Astrocyte of the spinal cord (primary cell): ENCODE measurements at regions not wholly inside any gene's neighbourhood (a gene's known extent, or its start where the extent isn't known, plus 50 kb on each side); places are given as distances from the start of the nearest gene placed in this dataset.

Experiments used
- DNase-seq: peaks from one replicate; pipeline ENCODE4 v3.0.0; 2011; ENCODE audit warnings: low read depth, low spot score
- H3K4me3 ChIP-seq: 2 replicates; pipeline ENCODE4 v1.5.1; 2011; ENCODE audit warnings: low read depth, mild to moderate bottlenecking, low read length, moderate library complexity
- in situ Hi-C: cut with HindIII; loops from 2 replicates; pipeline ENCODE4 v1.10.0; 2017; ENCODE audit warnings: low sequenced_read_pairs
- TF ChIP-seq, protein P1 (sequence below): IDR thresholded peaks from 2 replicates; pipeline ENCODE4 v1.5.1; 2012; ENCODE audit warnings: low read depth, mild to moderate bottlenecking, low read length, inconsistent platforms

DNA sequence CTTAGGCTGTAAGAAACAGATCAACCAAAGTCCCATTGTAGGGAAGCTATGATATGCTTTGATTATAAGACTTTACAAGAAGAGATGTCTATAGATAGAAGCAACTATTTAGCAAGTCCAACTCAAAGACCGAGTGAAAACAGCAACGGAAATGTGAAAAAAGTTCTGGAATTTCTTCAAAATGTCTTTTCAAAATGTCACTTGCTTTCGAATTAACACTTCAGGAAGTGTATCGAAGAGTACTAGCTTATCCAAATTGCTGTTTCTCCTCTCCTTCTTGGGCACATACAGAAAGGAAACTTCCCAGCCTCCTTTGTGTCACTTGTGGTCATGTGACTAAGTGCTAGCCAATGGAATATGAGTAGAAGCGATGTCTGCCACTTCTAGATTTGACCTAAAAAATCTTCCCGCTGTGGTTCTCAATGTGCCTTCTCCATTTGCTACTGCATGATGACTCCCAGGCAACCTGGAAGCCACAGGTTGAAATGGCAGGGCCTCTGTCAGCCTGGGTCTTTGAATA is 89.9 kb downstream of the TSEN15 start:
- no peak overlapping the region for H3K4me3 ChIP-seq
- TF ChIP-seq, protein P1, sequence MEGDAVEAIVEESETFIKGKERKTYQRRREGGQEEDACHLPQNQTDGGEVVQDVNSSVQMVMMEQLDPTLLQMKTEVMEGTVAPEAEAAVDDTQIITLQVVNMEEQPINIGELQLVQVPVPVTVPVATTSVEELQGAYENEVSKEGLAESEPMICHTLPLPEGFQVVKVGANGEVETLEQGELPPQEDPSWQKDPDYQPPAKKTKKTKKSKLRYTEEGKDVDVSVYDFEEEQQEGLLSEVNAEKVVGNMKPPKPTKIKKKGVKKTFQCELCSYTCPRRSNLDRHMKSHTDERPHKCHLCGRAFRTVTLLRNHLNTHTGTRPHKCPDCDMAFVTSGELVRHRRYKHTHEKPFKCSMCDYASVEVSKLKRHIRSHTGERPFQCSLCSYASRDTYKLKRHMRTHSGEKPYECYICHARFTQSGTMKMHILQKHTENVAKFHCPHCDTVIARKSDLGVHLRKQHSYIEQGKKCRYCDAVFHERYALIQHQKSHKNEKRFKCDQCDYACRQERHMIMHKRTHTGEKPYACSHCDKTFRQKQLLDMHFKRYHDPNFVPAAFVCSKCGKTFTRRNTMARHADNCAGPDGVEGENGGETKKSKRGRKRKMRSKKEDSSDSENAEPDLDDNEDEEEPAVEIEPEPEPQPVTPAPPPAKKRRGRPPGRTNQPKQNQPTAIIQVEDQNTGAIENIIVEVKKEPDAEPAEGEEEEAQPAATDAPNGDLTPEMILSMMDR, result no peak
- in situ Hi-C loops, result no loop called here
- no peak for DNase-seq

DNA sequence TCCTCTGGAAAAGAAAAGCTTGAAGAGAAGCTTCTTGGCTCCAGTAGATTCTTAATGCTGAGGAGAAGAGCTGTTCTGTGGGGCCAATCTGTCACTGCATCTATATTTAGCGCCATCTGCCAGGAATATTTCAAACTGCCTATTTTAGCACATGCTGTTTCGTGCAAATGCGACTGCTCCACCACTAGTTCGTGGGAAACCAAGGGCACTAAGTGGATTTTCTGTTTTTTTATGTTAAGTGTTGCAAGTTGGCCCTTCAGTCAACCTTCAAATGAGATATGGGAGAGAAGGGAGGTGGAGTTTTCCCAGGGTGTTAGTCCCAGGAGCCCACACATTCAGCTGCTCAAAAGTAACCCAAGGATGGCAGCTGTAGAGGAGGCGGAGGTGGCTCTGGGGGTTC is 91.9 kb downstream of the TSEN15 start:
- no peak overlapping the region for H3K4me3 ChIP-seq
- no peak for DNase-seq
- TF ChIP-seq, protein P1, result no peak
- in situ Hi-C loops, result no loop called here

DNA sequence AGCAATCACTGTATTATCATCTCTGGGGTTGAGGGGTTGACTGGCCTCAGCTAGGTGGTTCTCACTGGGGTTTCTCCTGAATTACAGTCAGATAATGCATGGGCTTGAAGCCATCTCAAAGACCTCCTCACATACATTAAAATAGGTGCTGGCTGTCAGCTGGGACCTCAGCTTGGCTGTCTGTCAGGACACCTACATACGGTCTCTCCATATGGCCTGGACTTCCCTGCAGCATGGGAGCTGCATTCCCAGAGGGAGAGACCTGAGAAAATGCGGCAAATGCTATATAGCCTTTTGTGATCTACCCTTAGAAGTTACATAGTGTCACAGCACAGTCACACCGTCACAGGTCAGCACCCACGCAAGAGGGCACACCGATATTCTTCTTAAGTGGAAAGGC is 93.6 kb downstream of the TSEN15 start:
- TF ChIP-seq, protein P1, result no peak
- H3K4me3 ChIP-seq, result no peak overlapping the region
- no peak for DNase-seq
- in situ Hi-C loops, result no loop called here

DNA sequence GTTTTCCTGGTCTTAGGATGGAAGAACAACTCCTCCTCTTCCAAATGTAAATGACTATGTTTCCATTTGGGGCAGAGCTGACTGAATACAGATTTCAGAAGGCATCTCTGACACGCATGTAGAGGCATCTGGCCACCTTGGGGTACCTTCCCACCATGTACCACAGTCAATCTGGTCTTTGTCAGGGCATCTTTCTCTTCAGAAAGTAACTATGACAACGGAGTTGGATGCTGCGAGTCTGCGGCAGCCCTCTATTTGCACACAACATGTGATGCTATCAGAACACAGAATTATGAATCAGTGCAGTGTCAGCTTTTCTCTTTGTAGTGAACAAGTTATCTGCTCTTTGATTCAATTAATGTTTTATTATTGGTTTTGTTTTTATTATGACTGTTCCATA is 94.7 kb downstream of the TSEN15 start:
- no peak for DNase-seq
- no peak overlapping the region for H3K4me3 ChIP-seq
- in situ Hi-C loops, result no loop called here
- TF ChIP-seq, protein P1, result no peak

DNA sequence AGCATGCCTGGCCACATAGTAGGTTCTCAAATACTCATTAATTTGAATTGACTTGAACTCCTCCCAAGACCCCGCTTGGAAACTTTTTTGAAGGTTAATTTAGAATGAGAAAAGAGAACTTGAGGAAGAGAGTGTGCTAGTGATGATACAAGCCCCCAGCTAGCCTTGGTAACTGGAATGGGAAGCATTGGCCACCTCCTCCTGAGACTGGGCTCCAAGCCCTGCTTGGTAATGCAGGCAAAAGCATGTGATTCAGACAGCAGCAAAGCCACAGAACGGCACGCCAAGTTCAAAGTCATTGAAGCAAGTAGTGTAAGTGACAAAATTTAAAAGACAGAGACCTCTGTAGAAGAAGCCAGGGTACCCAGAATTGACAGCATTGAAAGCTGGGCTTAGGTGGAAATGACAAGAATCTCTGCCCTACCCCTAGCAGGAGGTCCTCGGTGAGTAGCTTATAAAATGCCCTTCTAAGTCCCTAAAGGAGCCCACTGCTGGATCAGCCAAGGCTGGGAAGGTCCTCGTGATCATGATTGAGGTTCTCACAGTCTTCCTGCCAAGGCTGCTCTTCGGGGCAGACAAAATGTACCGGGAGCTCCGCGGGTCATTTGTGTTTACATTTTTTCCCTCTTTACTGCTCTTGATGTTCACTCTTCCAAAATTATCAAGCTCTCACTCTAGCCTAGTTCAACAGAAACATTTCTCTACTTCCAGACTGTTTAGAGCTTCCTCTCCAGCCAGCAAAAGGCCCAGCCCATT is 99.4 kb downstream of the TSEN15 start:
- TF ChIP-seq, protein P1, result no peak
- no peak overlapping the region for H3K4me3 ChIP-seq
- in situ Hi-C loops, result no loop called here
- peak; percentile 84 for DNase-seq

DNA sequence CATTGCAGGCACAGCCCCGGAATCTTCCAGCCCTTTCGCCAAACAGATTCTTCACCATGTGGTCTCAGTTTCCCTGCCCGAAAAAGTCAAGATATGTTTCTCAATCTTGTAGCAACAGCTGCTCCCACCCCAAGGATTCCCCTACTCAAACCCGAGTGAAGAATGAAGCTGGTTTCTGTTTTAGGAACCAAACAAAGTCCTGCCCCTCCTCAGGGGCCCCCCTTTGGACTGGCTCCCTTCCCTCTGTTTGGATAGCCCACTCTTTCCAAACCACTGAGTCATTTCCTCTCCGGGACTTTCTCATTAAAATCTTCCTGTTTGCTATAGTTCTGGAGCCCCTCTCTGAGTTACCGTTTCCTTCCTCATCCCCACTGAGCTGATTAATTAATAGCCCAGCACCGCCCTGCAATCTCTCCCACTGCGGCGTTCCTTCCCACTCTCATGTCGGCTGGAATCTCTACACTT is 100.9 kb downstream of the TSEN15 start:
- TF ChIP-seq, protein P1, result no peak

More for the DNA sequence above, 100.9 kb downstream of the TSEN15 start:
- DNase-seq, result peak; percentile 52
- in situ Hi-C loops, result no loop called here
- peak overlapping the region; percentile 12 for H3K4me3 ChIP-seq
